Activated CD4-positive, alpha-beta T cell treated with anti-CD3 and anti-CD28 coated beads, Interleukin-2, Interleukin-4, amounts not matched to agents 100 ng/mL and 50 ng/mL, durations not matched to agents 16 hours and 8 hours (primary cell): ENCODE measurements at regions not wholly inside any gene's neighbourhood (a gene's known extent, or its start where the extent isn't known, plus 50 kb on each side); places are given as distances from the start of the nearest gene placed in this dataset.

ENCODE experiments used
- DNase-seq: peaks from one replicate; pipeline ENCODE4 v3.0.0-alpha.2; 2020; ENCODE audit warnings: low spot score

GRCh38 chr1:37277366-37277765 lies 197.0 kb upstream of the ZC3H12A start:
- no peak for DNase-seq

- DNase-seq: no peak
Observed at GRCh38 chr1:37281354-37281753, 193.0 kb upstream of the ZC3H12A start.

- no peak for DNase-seq
Observed at GRCh38 chr1:37282764-37283163, 191.6 kb upstream of the ZC3H12A start.

GRCh38 chr1:37284053-37284452 lies 190.3 kb upstream of the ZC3H12A start:
- no peak for DNase-seq

GRCh38 chr1:37286881-37287280 lies 187.5 kb upstream of the ZC3H12A start:
- no peak for DNase-seq

- DNase-seq: no peak
Observed at GRCh38 chr1:37288900-37289299, 185.5 kb upstream of the ZC3H12A start.

- no peak for DNase-seq
Observed at GRCh38 chr1:37290718-37291117, 183.7 kb upstream of the ZC3H12A start.

GRCh38 chr1:37292789-37293188 lies 181.6 kb upstream of the ZC3H12A start:
- DNase-seq: no peak

GRCh38 chr1:37294096-37294495 lies 180.3 kb upstream of the ZC3H12A start:
- no peak for DNase-seq

GRCh38 chr1:37294529-37294928 lies 179.9 kb upstream of the ZC3H12A start:
- no peak for DNase-seq

GRCh38 chr1:37298769-37299168 lies 175.6 kb upstream of the ZC3H12A start:
- DNase-seq: no peak

- no peak for DNase-seq
Observed at GRCh38 chr1:37299216-37299615, 175.2 kb upstream of the ZC3H12A start.

GRCh38 chr1:37303884-37304574 lies 170.4 kb upstream of the ZC3H12A start:
- DNase-seq: no peak

- no peak for DNase-seq
Observed at GRCh38 chr1:37305108-37305507, 169.3 kb upstream of the ZC3H12A start.

- DNase-seq: no peak
Observed at GRCh38 chr1:37305841-37306240, 168.5 kb upstream of the ZC3H12A start.

GRCh38 chr1:37306461-37306860 lies 167.9 kb upstream of the ZC3H12A start:
- DNase-seq: no peak

GRCh38 chr1:37306871-37307270 lies 167.5 kb upstream of the ZC3H12A start:
- DNase-seq: no peak

GRCh38 chr1:37308031-37308960 lies 166.1 kb upstream of the ZC3H12A start:
- DNase-seq: no peak

- DNase-seq: no peak
Observed at GRCh38 chr1:37309574-37309973, 164.8 kb upstream of the ZC3H12A start.

GRCh38 chr1:37310064-37310463 lies 164.3 kb upstream of the ZC3H12A start:
- DNase-seq: no peak

- no peak for DNase-seq
Observed at GRCh38 chr1:37315371-37315846, 159.0 kb upstream of the ZC3H12A start.

- DNase-seq: no peak
Observed at GRCh38 chr1:37317870-37318467, 156.4 kb upstream of the ZC3H12A start.

GRCh38 chr1:37318490-37318889 lies 155.9 kb upstream of the ZC3H12A start:
- no peak for DNase-seq
